ENCODE measurements at regions not wholly inside any gene's neighbourhood (a gene's known extent, or its start where the extent isn't known, plus 50 kb on each side); places are given as distances from the start of the nearest gene placed in this dataset.

GRCh38 chr20:50278684-50279531 is 88.3 kb downstream of the CEBPB start:
- TF ChIP-seq GATA3 (IDR thresholded peaks at IDR 0.05; ENCODE audit: low read depth, low read length) (no peak), GATA2 (IDR thresholded peaks at IDR 0.05; ENCODE audit: low read depth, low read length) (no peak)
